NCI-H146 treated with DMSO at 0.1 percent for 48 hours (cell line): ENCODE measurements at regions not wholly inside any gene's neighbourhood (a gene's known extent, or its start where the extent isn't known, plus 50 kb on each side); places are given as distances from the start of the nearest gene placed in this dataset.

Source experiments
- DNase-seq: peaks from one replicate; lab custom pipeline; 2025; ENCODE audit not compliant: unreplicated experiment; lab: John Stamatoyannopoulos, UW

- no peak for DNase-seq
Measured at GRCh38 chr14:85300107-85300506, 229.8 kb upstream of the FLRT2 start.

GRCh38 chr14:85301506-85301905, 228.4 kb upstream of the FLRT2 start:
- no peak for DNase-seq

GRCh38 chr14:85306024-85306423, 223.9 kb upstream of the FLRT2 start:
- DNase-seq = no peak

- DNase-seq = no peak
Measured at GRCh38 chr14:85308531-85309300, 221.2 kb upstream of the FLRT2 start.

- no peak for DNase-seq
Measured at GRCh38 chr14:85310491-85311272, 219.3 kb upstream of the FLRT2 start.

- no peak for DNase-seq
Measured at GRCh38 chr14:85313560-85314207, 216.3 kb upstream of the FLRT2 start.

GRCh38 chr14:85315290-85315689, 214.7 kb upstream of the FLRT2 start:
- no peak for DNase-seq

- DNase-seq = peak; percentile 4
Measured at GRCh38 chr14:85315733-85316290, 214.1 kb upstream of the FLRT2 start.

GRCh38 chr14:85316701-85317410, 213.1 kb upstream of the FLRT2 start:
- no peak for DNase-seq

GRCh38 chr14:85317491-85318021, 212.4 kb upstream of the FLRT2 start:
- no peak for DNase-seq

- no peak for DNase-seq
Measured at GRCh38 chr14:85319101-85319500, 210.8 kb upstream of the FLRT2 start.

- DNase-seq = no peak
Measured at GRCh38 chr14:85319998-85320630, 209.8 kb upstream of the FLRT2 start.

GRCh38 chr14:85325134-85326017, 204.6 kb upstream of the FLRT2 start:
- DNase-seq = no peak

- no peak for DNase-seq
Measured at GRCh38 chr14:85332401-85332800, 197.5 kb upstream of the FLRT2 start.

- no peak for DNase-seq
Measured at GRCh38 chr14:85333313-85333712, 196.6 kb upstream of the FLRT2 start.

- no peak for DNase-seq
Measured at GRCh38 chr14:85333841-85334240, 196.1 kb upstream of the FLRT2 start.

GRCh38 chr14:85334316-85334715, 195.6 kb upstream of the FLRT2 start:
- DNase-seq = no peak

- DNase-seq = no peak
Measured at GRCh38 chr14:85336257-85336656, 193.7 kb upstream of the FLRT2 start.

- no peak for DNase-seq
Measured at GRCh38 chr14:85336817-85337216, 193.1 kb upstream of the FLRT2 start.
